H1 (cell line): ENCODE measurements at regions not wholly inside any gene's neighbourhood (a gene's known extent, or its start where the extent isn't known, plus 50 kb on each side); places are given as distances from the start of the nearest gene placed in this dataset.

ENCODE experiments used
- CTCF ChIA-PET: fragments of 300-600 bp; sonication (Branson Sonifier 250); formaldehyde crosslinking; loops from one replicate; lab custom pipeline; 2021; ENCODE audit not compliant: partially characterized antibody; lab: Charles Lee
- POLR2A ChIA-PET: fragments of 300-600 bp; sonication (Branson Sonifier 250); formaldehyde crosslinking; loops from one replicate; lab custom pipeline; 2021; ENCODE audit warnings: inconsistent platforms; ENCODE audit not compliant: partially characterized antibody; lab: Charles Lee
- DNase-seq, 2 experiments: peaks; one replicate each; pipeline versions ENCODE4 v3.0.0 to v3.0.0-alpha.2; 2010 to 2022; ENCODE audit warnings: low spot score in 2 of 2, low read depth in 1 of 2, mixed read lengths in 1 of 2
- FAIRE-seq: peaks from 2 replicates; lab custom pipeline; 2011; peaks lifted over from hg19 to GRCh38; lab: Jason Lieb, UNC
- H2AFZ ChIP-seq: 2 replicates; pipeline ENCODE4 v1.8.1; 2012; ENCODE audit warnings: low read length, inconsistent platforms
- H2AK5ac ChIP-seq: 2 replicates; pipeline ENCODE4 v1.6.1; 2013; ENCODE audit warnings: low read depth, low read length
- H2BK120ac ChIP-seq: replicated peaks from 2 replicates; pipeline ENCODE3; 2013; ENCODE audit warnings: low read depth, low read length, inconsistent platforms
- H2BK12ac ChIP-seq: 2 replicates; pipeline ENCODE4 v1.6.1; 2013; ENCODE audit warnings: low read depth, low read length
- H2BK15ac ChIP-seq: 2 replicates; pipeline ENCODE4 v1.6.1; 2013; ENCODE audit warnings: low read length
- H2BK20ac ChIP-seq: 2 replicates; pipeline ENCODE4 v1.6.1; 2013; ENCODE audit warnings: low read length
- H2BK5ac ChIP-seq: 2 replicates; pipeline ENCODE4 v1.6.1; 2013; ENCODE audit warnings: low read depth, low read length
- H3K14ac ChIP-seq: 2 replicates; pipeline ENCODE4 v1.6.1; 2013; ENCODE audit warnings: inconsistent platforms; ENCODE audit not compliant: insufficient read length
- H3K18ac ChIP-seq: 2 replicates; pipeline ENCODE4 v1.6.1; 2013; ENCODE audit warnings: low read length; ENCODE audit errors: extremely low read depth
- H3K23ac ChIP-seq: 2 replicates; pipeline ENCODE4 v1.6.1; 2013; ENCODE audit warnings: inconsistent platforms; ENCODE audit not compliant: insufficient read length
- H3K23me2 ChIP-seq: 2 replicates; pipeline ENCODE4 v1.6.1; 2013; ENCODE audit warnings: low read depth, low read length
- H3K27ac ChIP-seq: 2 replicates; pipeline ENCODE4 v1.6.1; 2011; ENCODE audit warnings: low read depth, low read length, inconsistent platforms
- H3K27me3 ChIP-seq, 4 experiments: replicated peaks in 1 of 4; 1 replicate in 1 of 4; 2 replicates in 3 of 4; pipeline versions ENCODE4 v1.6.1 to v1.8.1; 2011 to 2013; ENCODE audit warnings: low read length in 3 of 4, mild to moderate bottlenecking in 3 of 4, inconsistent platforms in 2 of 4, mixed read lengths in 2 of 4, moderate library complexity in 1 of 4; ENCODE audit not compliant: control insufficient read depth in 3 of 4, insufficient read depth in 3 of 4; ENCODE audit errors: extremely low read depth in 1 of 4
- H3K36me3 ChIP-seq, 4 experiments: 2 replicates each; pipeline versions ENCODE4 v1.6.1 to v1.8.1; 2011 to 2013; ENCODE audit warnings: mild to moderate bottlenecking in 4 of 4, low read length in 3 of 4, moderate library complexity in 2 of 4, control low read depth in 1 of 4, inconsistent platforms in 1 of 4; ENCODE audit not compliant: insufficient read depth in 4 of 4, control insufficient read depth in 2 of 4
- H3K4ac ChIP-seq: replicated peaks from 2 replicates; pipeline ENCODE3; 2013; ENCODE audit warnings: low read length, low read depth, mixed read lengths, inconsistent platforms; ENCODE audit not compliant: insufficient read length
- H3K4me1 ChIP-seq, 4 experiments: replicated peaks in 1 of 4; 1 replicate in 1 of 4; 2 replicates in 3 of 4; pipeline versions ENCODE4 v1.6.1 to v1.8.1; 2011 to 2013; ENCODE audit warnings: low read length in 3 of 4, inconsistent platforms in 2 of 4, mixed read lengths in 1 of 4; ENCODE audit not compliant: insufficient read depth in 4 of 4, control insufficient read depth in 3 of 4
- H3K4me2 ChIP-seq, 2 experiments: 2 replicates each; pipeline versions ENCODE4 v1.6.1 to v1.8.1; 2011 to 2013; ENCODE audit warnings: low read depth in 2 of 2, low read length in 2 of 2, control low read depth in 1 of 2, inconsistent platforms in 1 of 2, mild to moderate bottlenecking in 1 of 2; ENCODE audit not compliant: insufficient read depth in 1 of 2
- H3K4me3 ChIP-seq, 4 experiments: fragments of 200-600, 300-600 bp in 1 of 4; sonication (generic), shearing (Covaris generic), sonication (Bioruptor Twin) in 1 of 4; 2 replicates each; pipeline versions ENCODE4 v1.5.1 to v1.8.1; 2011 to 2016; ENCODE audit warnings: low read length in 4 of 4, low read depth in 3 of 4, control low read depth in 2 of 4, inconsistent platforms in 2 of 4, mild to moderate bottlenecking in 2 of 4, mixed read lengths in 1 of 4, moderate library complexity in 1 of 4; ENCODE audit not compliant: insufficient read depth in 2 of 4; ENCODE audit errors: extremely low read depth in 1 of 4
- H3K56ac ChIP-seq: replicated peaks from 2 replicates; pipeline ENCODE3; 2013; ENCODE audit warnings: low read depth, mild to moderate bottlenecking, mixed read lengths, low read length, inconsistent platforms; ENCODE audit not compliant: insufficient read length
- H3K79me1 ChIP-seq: 2 replicates; pipeline ENCODE4 v1.6.1; 2013; ENCODE audit warnings: low read depth, low read length, control low read depth
- H3K79me2 ChIP-seq, 2 experiments: 2 replicates each; pipeline versions ENCODE4 v1.6.1 to v1.8.1; 2012 to 2013; ENCODE audit warnings: low read length in 2 of 2, mild to moderate bottlenecking in 2 of 2, inconsistent platforms in 1 of 2; ENCODE audit not compliant: insufficient read depth in 2 of 2, control insufficient read depth in 1 of 2
- H3K9ac ChIP-seq, 4 experiments: replicated peaks in 1 of 4; 1 replicate in 1 of 4; 2 replicates in 3 of 4; pipeline versions ENCODE4 v1.6.1 to v1.8.1; 2011 to 2013; ENCODE audit warnings: low read depth in 3 of 4, low read length in 3 of 4, control low read depth in 2 of 4, mild to moderate bottlenecking in 2 of 4, moderate library complexity in 2 of 4, inconsistent platforms in 1 of 4; ENCODE audit errors: extremely low read depth in 1 of 4
- H3K9me3 ChIP-seq, 2 experiments: 2 replicates each; pipeline versions ENCODE4 v1.6.1 to v1.8.1; 2012 to 2013; ENCODE audit warnings: mild to moderate bottlenecking in 2 of 2, moderate library complexity in 2 of 2, control low read depth in 1 of 2, inconsistent platforms in 1 of 2, low read depth in 1 of 2, low read length in 1 of 2, mixed read lengths in 1 of 2; ENCODE audit not compliant: insufficient read depth in 2 of 2
- H4K20me1 ChIP-seq, 2 experiments: replicated peaks in 1 of 2; 2 replicates each; pipeline versions ENCODE3 to v1.8.1; 2011 to 2013; ENCODE audit warnings: inconsistent platforms in 2 of 2, low read length in 2 of 2, mild to moderate bottlenecking in 1 of 2; ENCODE audit not compliant: insufficient read depth in 2 of 2, control insufficient read depth in 1 of 2
- H4K5ac ChIP-seq: 2 replicates; pipeline ENCODE4 v1.6.1; 2013; ENCODE audit warnings: low read length, low read depth, mixed read lengths, inconsistent platforms; ENCODE audit not compliant: insufficient read length
- H4K8ac ChIP-seq: 2 replicates; pipeline ENCODE4 v1.8.0; 2013; ENCODE audit warnings: mild to moderate bottlenecking, moderate library complexity, low read length, inconsistent platforms; ENCODE audit not compliant: insufficient read depth; ENCODE audit errors: extremely low read depth
- H4K91ac ChIP-seq: replicated peaks from 2 replicates; pipeline ENCODE3; 2013; ENCODE audit warnings: low read length, mixed read lengths, inconsistent platforms; ENCODE audit not compliant: insufficient read length
- BACH1 ChIP-seq: IDR thresholded peaks from 2 replicates; pipeline ENCODE4 v1.6.1; 2012; ENCODE audit warnings: low read length, improper control_type of control experiment
- CBX8 ChIP-seq: fragments of 300-800, 300-1000 bp; sonication (generic); IDR thresholded peaks from 2 replicates; pipeline ENCODE4 v1.7.1; 2016; ENCODE audit warnings: low read depth, low read length, borderline replicate concordance
- CTBP2 ChIP-seq: IDR thresholded peaks from 2 replicates; pipeline ENCODE4 v1.7.0; 2011; ENCODE audit warnings: borderline replicate concordance, mild to moderate bottlenecking, moderate library complexity, mixed read lengths, low read length; ENCODE audit not compliant: insufficient read depth, insufficient read length
- KDM4A ChIP-seq: IDR thresholded peaks from one replicate; pipeline ENCODE4 v1.7.1; 2012; ENCODE audit warnings: low read depth, mild to moderate bottlenecking, moderate library complexity, low read length, inconsistent platforms; ENCODE audit not compliant: severe bottlenecking
- SIRT6 ChIP-seq: IDR thresholded peaks from one replicate; pipeline ENCODE4 v1.7.1; 2012; ENCODE audit warnings: low read length, inconsistent platforms
- TCF12 ChIP-seq: IDR thresholded peaks from 2 replicates; pipeline ENCODE4 v1.6.1; 2011; ENCODE audit warnings: low read depth, mild to moderate bottlenecking, low read length
- WGBS, 2 experiments: shearing (Covaris generic) in 1 of 2; methylation state at CpG; one replicate each; pipeline versions ENCODE4 v1.1.6 to v1.1.7; 2013 to 2015; ENCODE audit warnings: low lambda C conversion rate in 2 of 2, mixed read lengths in 2 of 2, inconsistent platforms in 1 of 2, low coverage in 1 of 2, missing lambda C conversion rate in 1 of 2; ENCODE audit not compliant: insufficient replicate concordance in 2 of 2, insufficient coverage in 1 of 2, insufficient read length in 1 of 2; ENCODE audit errors: extremely low coverage in 1 of 2, missing lambda C conversion rate in 1 of 2; 5-methylcytosine and 5-hydroxymethylcytosine counted together
- TF ChIP-seq, protein P1 (sequence below): IDR thresholded peaks from 2 replicates; pipeline ENCODE4 v1.6.1; 2012; ENCODE audit warnings: inconsistent platforms

DNA sequence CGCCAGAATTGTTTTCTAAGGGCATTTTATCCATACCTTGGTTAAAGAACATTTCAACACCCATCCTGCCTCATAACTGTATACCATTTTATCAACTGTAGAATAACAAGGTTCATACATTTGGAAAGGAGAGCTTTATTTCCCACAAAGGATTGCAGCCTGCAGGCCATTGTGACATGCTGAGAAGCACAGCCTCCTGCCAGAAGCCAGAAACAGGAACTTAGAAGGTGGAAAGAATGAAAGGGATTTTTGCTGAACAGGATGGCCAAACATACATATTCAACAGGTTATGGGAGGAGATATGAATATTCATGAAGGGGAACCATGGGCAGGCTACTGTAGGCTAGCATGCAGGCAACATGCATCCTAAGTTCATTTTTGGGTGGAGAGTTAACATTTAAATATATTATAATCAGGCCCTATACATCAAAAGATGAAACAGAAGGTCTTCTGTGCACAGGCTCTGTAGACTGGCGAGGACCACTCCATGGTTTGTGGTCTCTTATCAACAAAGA, 59.9 kb upstream of the DIRAS2 start:
- H3K4me3 ChIP-seq: no peak overlapping the region
- H3K23me2 ChIP-seq: no peaks in the 10 kb centered on the region; the same call in 1 of the 2 replicates
- H3K79me2 ChIP-seq: no peaks in the 10 kb centered on the region
- H2BK5ac ChIP-seq: no peak overlapping the region
- no peak overlapping the region for H4K5ac ChIP-seq
- H4K20me1 ChIP-seq: no peaks in the 10 kb centered on the region
- no peak overlapping the region for H3K27ac ChIP-seq
- WGBS, 2 experiments: 98% methylated on average over 2 of the region's 2 CpGs; no CpG with 5 or more reads in 1 of the 2 experiments
- H2AFZ ChIP-seq: no peak overlapping the region
- no peaks in the 10 kb centered on the region for H3K36me3 ChIP-seq
- H2AK5ac ChIP-seq: no peak overlapping the region
- H3K18ac ChIP-seq: no peak overlapping the region
- H3K9me3 ChIP-seq: no peaks in the 10 kb centered on the region
- H2BK15ac ChIP-seq: no peak overlapping the region
- no peak overlapping the region for H3K56ac ChIP-seq
- H2BK20ac ChIP-seq: no peak overlapping the region
- no peak overlapping the region for H3K4me2 ChIP-seq
- H4K8ac ChIP-seq: no peak overlapping the region
- FAIRE-seq (no peak), DNase-seq (no peak)
- H3K79me1 ChIP-seq: no peaks in the 10 kb centered on the region
- H3K14ac ChIP-seq: no peak overlapping the region
- no peak overlapping the region for H2BK12ac ChIP-seq
- no peaks in the 10 kb centered on the region for H3K27me3 ChIP-seq
- H3K23ac ChIP-seq: no peak overlapping the region
- no peak overlapping the region for H2BK120ac ChIP-seq
- no peak overlapping the region for H3K4ac ChIP-seq
- H4K91ac ChIP-seq: no peak overlapping the region
- H3K4me1 ChIP-seq: no peaks in the 10 kb centered on the region
- ChIA-PET CTCF (no interaction called here), POLR2A (no interaction called here)
- H3K9ac ChIP-seq: no peak overlapping the region
- TF ChIP-seq, protein P1, sequence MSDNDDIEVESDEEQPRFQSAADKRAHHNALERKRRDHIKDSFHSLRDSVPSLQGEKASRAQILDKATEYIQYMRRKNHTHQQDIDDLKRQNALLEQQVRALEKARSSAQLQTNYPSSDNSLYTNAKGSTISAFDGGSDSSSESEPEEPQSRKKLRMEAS: no peak
- TF ChIP-seq CBX8 (no peak), BACH1 (no peak), KDM4A (no peak), TCF12 (no peak), CTBP2 (no peak), SIRT6 (no peak)
